MM.1S (cell line): ENCODE measurements at regions not wholly inside any gene's neighbourhood (a gene's known extent, or its start where the extent isn't known, plus 50 kb on each side); places are given as distances from the start of the nearest gene placed in this dataset.
A peak's percentile ranks its signal among the peaks of the same experiment; 100 is the strongest.

Experiments
- DNase-seq: peaks from one replicate; pipeline ENCODE4 v3.0.0-alpha.2; 2015
- H2AFZ ChIP-seq: fragments of 300-600 bp; sonication (generic); 2 replicates; pipeline ENCODE4 v1.6.0; 2016; ENCODE audit warnings: antibody characterized with exemption, low read length
- H3F3A ChIP-seq: fragments of 300-600 bp; sonication (generic); 2 replicates; pipeline ENCODE4 v1.6.1; 2016; ENCODE audit warnings: mild to moderate bottlenecking, antibody characterized with exemption, low read length, moderate library complexity, mixed read lengths; ENCODE audit not compliant: insufficient read depth
- H3K27ac ChIP-seq: fragments of 300-600 bp; sonication (generic); 2 replicates; pipeline ENCODE4 v1.5.1; 2016; ENCODE audit warnings: mild to moderate bottlenecking, low read length
- H3K27me3 ChIP-seq: fragments of 300-600 bp; sonication (generic); replicated peaks from 2 replicates; pipeline ENCODE4 v1.6.0; 2016; ENCODE audit warnings: low read length; ENCODE audit not compliant: insufficient read depth
- H3K36me3 ChIP-seq: fragments of 300-600 bp; sonication (generic); replicated peaks from 2 replicates; pipeline ENCODE4 v1.6.1; 2016; ENCODE audit warnings: mild to moderate bottlenecking, low read length, mixed read lengths; ENCODE audit not compliant: insufficient read depth
- H3K4me1 ChIP-seq: fragments of 300-600 bp; sonication (generic); 2 replicates; pipeline ENCODE4 v1.6.1; 2016; ENCODE audit warnings: low read length, mixed read lengths
- H3K4me2 ChIP-seq: fragments of 300-600 bp; sonication (generic); 2 replicates; pipeline ENCODE4 v1.6.0; 2016; ENCODE audit warnings: low read depth, low read length
- H3K4me3 ChIP-seq: fragments of 300-600 bp; sonication (generic); 2 replicates; pipeline ENCODE4 v1.5.1; 2016; ENCODE audit warnings: low read length, mixed read lengths
- H3K79me2 ChIP-seq: fragments of 300-600 bp; sonication (generic); 2 replicates; pipeline ENCODE4 v1.6.1; 2016; ENCODE audit warnings: mixed run types, low read length, mixed read lengths
- H3K9ac ChIP-seq: fragments of 300-600 bp; sonication (generic); 2 replicates; pipeline ENCODE4 v1.6.1; 2016; ENCODE audit warnings: low read length, mixed read lengths
- H3K9me2 ChIP-seq: fragments of 300-600 bp; sonication (generic); replicated peaks from 2 replicates; pipeline ENCODE4 v1.6.1; 2016; ENCODE audit warnings: mild to moderate bottlenecking, low read length, mixed read lengths; ENCODE audit not compliant: insufficient read depth
- H3K9me3 ChIP-seq: fragments of 300-600 bp; sonication (generic); replicated peaks from 2 replicates; pipeline ENCODE4 v1.6.1; 2016; ENCODE audit warnings: mild to moderate bottlenecking, low read length, mixed read lengths; ENCODE audit not compliant: insufficient read depth
- H4K20me1 ChIP-seq: fragments of 300-600 bp; sonication (generic); 2 replicates; pipeline ENCODE4 v1.6.1; 2016; ENCODE audit warnings: mild to moderate bottlenecking, low read length, moderate library complexity, mixed read lengths; ENCODE audit not compliant: insufficient read depth
- CTCF ChIP-seq: fragments of 300-600 bp; sonication (generic); IDR thresholded peaks from 2 replicates; pipeline ENCODE4 v1.5.1; 2016; ENCODE audit warnings: antibody characterized with exemption, low read length, mixed read lengths
- EZH2 ChIP-seq: fragments of 300-600 bp; sonication (generic); optimal IDR thresholded peaks from 2 replicates; pipeline ENCODE3; 2017; ENCODE audit warnings: low read depth, mild to moderate bottlenecking, antibody characterized with exemption, low read length, mixed read lengths
- EZH2phosphoT487 ChIP-seq: fragments of 300-600 bp; sonication (generic); IDR thresholded peaks from 2 replicates; pipeline ENCODE4 v1.6.1; 2018; ENCODE audit warnings: antibody characterized with exemption, low read length

DNA sequence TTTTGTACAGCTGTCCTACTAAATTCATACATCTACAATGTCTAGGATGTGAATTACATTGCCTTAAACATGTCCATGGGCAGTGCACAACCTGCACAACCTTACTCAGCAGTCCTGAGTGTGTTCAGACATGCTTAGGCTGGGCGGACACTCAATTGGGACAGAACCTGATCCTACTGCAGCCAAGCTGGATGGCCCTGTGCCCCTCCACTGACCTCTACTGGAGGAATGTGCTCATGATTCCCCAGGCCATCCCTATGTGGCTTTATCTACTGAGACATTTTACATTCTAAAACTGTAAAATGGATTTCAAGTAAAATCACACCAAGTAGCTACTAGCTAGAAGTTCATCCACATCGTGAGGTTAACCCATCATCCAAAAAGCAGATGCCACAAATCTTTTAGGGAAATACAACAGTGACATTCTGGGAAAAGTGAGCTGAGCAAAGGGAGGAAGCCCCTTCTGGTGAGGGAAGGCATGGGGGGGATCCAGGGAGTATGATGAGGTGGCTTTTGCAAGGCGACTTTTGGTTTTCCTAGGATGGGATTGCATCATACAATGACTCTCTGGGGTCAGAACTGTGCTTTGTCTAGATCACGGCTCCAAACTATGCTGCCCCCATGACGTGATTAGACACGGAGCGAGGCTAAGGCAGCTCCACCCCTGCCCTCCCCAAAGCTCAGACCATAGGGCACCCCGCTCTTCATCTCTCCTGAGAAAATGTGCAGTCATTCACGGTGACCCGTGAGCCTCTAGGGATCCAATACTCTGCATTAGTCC lies 911.7 kb upstream of the TMEM132C start:
- H3K27ac ChIP-seq = no peak overlapping the region
- H2AFZ ChIP-seq = no peak overlapping the region
- H3K9ac ChIP-seq = no peak overlapping the region
- no peak overlapping the region for H3K4me3 ChIP-seq
- no peaks in the 10 kb centered on the region for H3K79me2 ChIP-seq
- H3F3A ChIP-seq = no peaks in the 10 kb centered on the region
- no peaks in the 10 kb centered on the region for H3K9me3 ChIP-seq
- H4K20me1 ChIP-seq = no peaks in the 10 kb centered on the region
- no peaks in the 10 kb centered on the region for H3K36me3 ChIP-seq
- no peaks in the 10 kb centered on the region for H3K4me1 ChIP-seq
- no peak overlapping the region for H3K4me2 ChIP-seq
- no peaks in the 10 kb centered on the region for H3K9me2 ChIP-seq
- no peaks in the 10 kb centered on the region for H3K27me3 ChIP-seq
- DNase-seq = peak; percentile 14
- TF ChIP-seq CTCF (peak; percentile 66), EZH2phosphoT487 (no peak), EZH2 (no peak)

GRCh38 chr12:127358888-127359287 lies 908.1 kb upstream of the TMEM132C start:
- Histone ChIP-seq H3K27ac (no peak overlapping the region), H3K79me2 (no peaks in the 10 kb centered on the region), H3K4me3 (no peak overlapping the region), H3F3A (no peaks in the 10 kb centered on the region), H3K9ac (no peak overlapping the region), H3K9me2 (no peaks in the 10 kb centered on the region), H3K4me1 (no peaks in the 10 kb centered on the region), H3K4me2 (no peak overlapping the region), H3K9me3 (no peaks in the 10 kb centered on the region), H2AFZ (no peak overlapping the region), H3K36me3 (no peaks in the 10 kb centered on the region), H4K20me1 (no peaks in the 10 kb centered on the region), H3K27me3 (no peaks in the 10 kb centered on the region)
- TF ChIP-seq EZH2 = no peak
- TF ChIP-seq CTCF = no peak
- no peak for TF ChIP-seq EZH2phosphoT487
- no peak for DNase-seq

DNA sequence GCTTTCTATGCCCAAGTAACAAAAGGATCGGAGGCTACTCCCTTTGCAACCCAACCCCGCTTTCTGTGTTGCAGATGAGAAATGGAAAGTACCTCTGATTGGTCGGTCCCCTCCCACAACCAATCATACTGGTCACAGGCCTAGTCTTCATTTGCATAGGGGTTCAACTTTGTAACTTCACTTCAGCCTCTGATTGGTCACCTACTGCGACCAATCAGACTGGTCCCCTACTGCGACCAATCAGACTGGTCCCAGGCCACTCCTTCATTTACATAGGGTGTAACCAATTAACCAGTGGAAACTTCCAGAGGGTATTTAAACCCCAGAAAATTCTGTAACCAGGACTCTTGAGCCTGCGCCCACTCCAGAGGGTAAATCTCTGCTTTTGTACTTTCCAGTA lies 906.4 kb upstream of the TMEM132C start:
- H3F3A ChIP-seq = no peaks in the 10 kb centered on the region
- no peaks in the 10 kb centered on the region for H4K20me1 ChIP-seq
- no peak overlapping the region for H3K4me2 ChIP-seq
- no peaks in the 10 kb centered on the region for H3K36me3 ChIP-seq
- no peak overlapping the region for H3K9ac ChIP-seq
- no peaks in the 10 kb centered on the region for H3K79me2 ChIP-seq
- no peaks in the 10 kb centered on the region for H3K9me2 ChIP-seq
- H3K27ac ChIP-seq = no peak overlapping the region
- DNase-seq = no peak
- no peak for TF ChIP-seq EZH2
- TF ChIP-seq EZH2phosphoT487 = no peak
- no peak for TF ChIP-seq CTCF
- no peaks in the 10 kb centered on the region for H3K9me3 ChIP-seq
- no peak overlapping the region for H3K4me3 ChIP-seq
- H3K27me3 ChIP-seq = no peaks in the 10 kb centered on the region
- no peaks in the 10 kb centered on the region for H3K4me1 ChIP-seq
- H2AFZ ChIP-seq = no peak overlapping the region
